Gastroesophageal sphincter (tissue), 3 donors: ENCODE measurements at regions not wholly inside any gene's neighbourhood (a gene's known extent, or its start where the extent isn't known, plus 50 kb on each side); places are given as distances from the start of the nearest gene placed in this dataset.

ENCODE experiments used
- POLR2A ChIP-seq, 2 donors: fragments of 450-650 bp; IDR thresholded peaks; one replicate each; pipeline ENCODE4 v1.6.1; 2017; ENCODE audit warnings: antibody characterized with exemption in 2 of 2, mild to moderate bottlenecking in 2 of 2, moderate library complexity in 1 of 2
- TF ChIP-seq, protein P1 (sequence below), 4 experiments: fragments of 200-600 bp in 2 of 4; fragments of 450-650 bp in 2 of 4; sonication (generic) in 1 of 4; IDR thresholded peaks; one replicate each; pipeline ENCODE4 v1.5.1; 2017 to 2019; ENCODE audit warnings: antibody characterized with exemption in 4 of 4, mild to moderate bottlenecking in 2 of 4, moderate library complexity in 2 of 4

GRCh38 chr3:178079966-178080365 lies 456.3 kb upstream of the KCNMB2 start:
- TF ChIP-seq, protein P1, sequence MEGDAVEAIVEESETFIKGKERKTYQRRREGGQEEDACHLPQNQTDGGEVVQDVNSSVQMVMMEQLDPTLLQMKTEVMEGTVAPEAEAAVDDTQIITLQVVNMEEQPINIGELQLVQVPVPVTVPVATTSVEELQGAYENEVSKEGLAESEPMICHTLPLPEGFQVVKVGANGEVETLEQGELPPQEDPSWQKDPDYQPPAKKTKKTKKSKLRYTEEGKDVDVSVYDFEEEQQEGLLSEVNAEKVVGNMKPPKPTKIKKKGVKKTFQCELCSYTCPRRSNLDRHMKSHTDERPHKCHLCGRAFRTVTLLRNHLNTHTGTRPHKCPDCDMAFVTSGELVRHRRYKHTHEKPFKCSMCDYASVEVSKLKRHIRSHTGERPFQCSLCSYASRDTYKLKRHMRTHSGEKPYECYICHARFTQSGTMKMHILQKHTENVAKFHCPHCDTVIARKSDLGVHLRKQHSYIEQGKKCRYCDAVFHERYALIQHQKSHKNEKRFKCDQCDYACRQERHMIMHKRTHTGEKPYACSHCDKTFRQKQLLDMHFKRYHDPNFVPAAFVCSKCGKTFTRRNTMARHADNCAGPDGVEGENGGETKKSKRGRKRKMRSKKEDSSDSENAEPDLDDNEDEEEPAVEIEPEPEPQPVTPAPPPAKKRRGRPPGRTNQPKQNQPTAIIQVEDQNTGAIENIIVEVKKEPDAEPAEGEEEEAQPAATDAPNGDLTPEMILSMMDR (IDR thresholded peaks at IDR 0.05): no peak
- no peak for TF ChIP-seq POLR2A (IDR thresholded peaks at IDR 0.05)
